PC-9 (cell line): ENCODE measurements at regions not wholly inside any gene's neighbourhood (a gene's known extent, or its start where the extent isn't known, plus 50 kb on each side); places are given as distances from the start of the nearest gene placed in this dataset.

Experiments
- CTCF ChIP-seq: fragments of 200-600 bp; sonication (generic); conservative IDR thresholded peaks from 2 replicates; pipeline ENCODE4 v1.6.1; 2017; ENCODE audit warnings: mixed run types, antibody characterized with exemption, mild to moderate bottlenecking, moderate library complexity
- EZH2 ChIP-seq: fragments of 200-600 bp; sonication (generic); IDR thresholded peaks from 2 replicates; pipeline ENCODE4 v1.8.0; 2017; ENCODE audit warnings: antibody characterized with exemption, low read depth

- TF ChIP-seq CTCF = no peak
- TF ChIP-seq EZH2 = no peak
Measured at GRCh38 chr12:25025951-25026490, 77.1 kb upstream of the BCAT1 start.
